ENCODE measurements at regions not wholly inside any gene's neighbourhood (a gene's known extent, or its start where the extent isn't known, plus 50 kb on each side); places are given as distances from the start of the nearest gene placed in this dataset.

GRCh38 chr9:82555431-82556051 lies 507.4 kb downstream of the RASEF start:
- no peak for DNase-seq (ENCODE audit: low spot score)
- no peak for TF ChIP-seq CTCF (IDR thresholded peaks at IDR 0.05; ENCODE audit: extremely low read depth, missing control alignments)

DNA sequence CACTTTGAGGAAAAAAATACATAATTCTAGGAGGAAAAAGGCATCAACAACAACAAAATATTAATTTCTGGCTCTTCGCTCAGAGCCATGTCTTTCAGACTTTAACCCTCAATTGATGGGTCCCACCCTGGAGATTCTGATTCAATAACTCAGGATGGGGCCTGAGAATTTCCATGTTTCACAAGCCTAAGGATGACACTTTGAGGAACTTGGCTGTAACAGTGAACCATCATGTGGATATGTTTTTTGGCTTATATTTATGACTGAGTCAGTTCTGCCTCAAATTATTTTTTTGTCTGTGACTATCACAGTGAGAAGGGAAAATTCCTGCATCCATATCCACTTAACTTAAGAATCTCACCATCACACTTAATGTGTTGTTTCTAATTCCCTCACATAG lies 504.6 kb downstream of the RASEF start:
- no peak for DNase-seq (ENCODE audit: low spot score)
- no peak for TF ChIP-seq CTCF (IDR thresholded peaks at IDR 0.05; ENCODE audit: extremely low read depth, missing control alignments)

- no peak for DNase-seq (ENCODE audit: low spot score)
- TF ChIP-seq CTCF (IDR thresholded peaks at IDR 0.05; ENCODE audit: extremely low read depth, missing control alignments): no peak
These were observed 503.9 kb downstream of the RASEF start for GRCh38 chr9:82558855-82559630.

DNA sequence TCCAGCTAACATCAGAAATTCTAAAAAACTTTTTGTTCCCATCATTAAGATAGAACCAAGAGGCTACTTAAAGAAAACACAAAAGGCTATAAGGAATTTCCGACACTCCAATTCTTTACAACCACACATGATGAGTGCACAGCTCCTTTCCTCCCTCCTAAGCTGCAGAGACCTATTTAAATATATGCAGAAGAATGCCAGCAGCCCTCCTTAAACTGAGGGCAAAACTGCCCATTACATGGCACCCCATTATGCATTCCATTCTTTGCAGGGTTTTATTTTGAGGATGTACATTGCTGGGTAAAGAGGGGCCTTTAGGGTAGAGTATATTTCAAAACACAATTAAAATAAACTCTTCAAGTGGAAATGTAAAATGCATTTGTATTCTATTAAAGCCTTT lies 502.9 kb downstream of the RASEF start:
- TF ChIP-seq CTCF (IDR thresholded peaks at IDR 0.05; ENCODE audit: extremely low read depth, missing control alignments): no peak
- DNase-seq (ENCODE audit: low spot score): no peak

DNA sequence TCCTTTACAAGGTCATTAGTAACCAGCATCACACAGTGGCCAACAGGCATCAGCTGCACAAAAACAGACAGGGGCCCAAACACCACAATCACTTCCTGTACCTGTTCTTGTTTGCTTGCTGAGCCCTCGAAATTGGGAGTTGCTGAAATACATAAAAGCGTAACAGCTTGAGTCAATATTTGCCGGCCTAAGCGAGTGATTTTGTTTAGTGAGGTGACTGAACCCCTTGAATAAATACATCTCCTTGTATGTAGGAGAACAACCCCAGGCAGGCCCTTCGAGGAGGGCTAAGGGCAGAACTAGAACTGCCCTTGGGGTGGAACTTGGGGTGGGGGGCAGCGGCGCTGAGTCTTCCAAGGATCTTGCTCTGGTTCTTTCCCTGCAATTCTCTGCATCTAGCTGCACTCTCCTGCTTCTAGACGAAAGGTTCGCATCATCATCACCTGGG lies 502.5 kb downstream of the RASEF start:
- DNase-seq (ENCODE audit: low spot score): no peak
- no peak for TF ChIP-seq CTCF (IDR thresholded peaks at IDR 0.05; ENCODE audit: extremely low read depth, missing control alignments)

DNA sequence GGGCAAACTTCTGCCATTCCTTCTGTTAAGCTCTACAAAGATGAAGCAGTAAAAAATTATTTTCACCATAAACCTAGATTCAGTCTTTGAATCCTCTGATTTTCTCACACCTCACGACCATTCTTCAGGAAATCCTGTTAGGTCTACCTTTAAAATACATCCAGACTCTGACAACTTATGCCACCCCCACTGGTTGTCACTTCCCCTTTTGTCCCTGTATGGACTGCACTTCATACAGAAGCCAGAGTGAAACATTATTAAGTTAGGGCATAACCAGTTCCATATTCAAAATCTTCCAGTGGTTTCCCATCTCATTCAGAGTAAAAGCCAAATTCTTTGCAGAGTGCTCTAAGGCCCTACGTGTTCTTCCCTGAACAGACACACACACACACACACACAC lies 499.8 kb downstream of the RASEF start:
- TF ChIP-seq CTCF (IDR thresholded peaks at IDR 0.05; ENCODE audit: extremely low read depth, missing control alignments): no peak
- DNase-seq (ENCODE audit: low spot score): no peak

DNA sequence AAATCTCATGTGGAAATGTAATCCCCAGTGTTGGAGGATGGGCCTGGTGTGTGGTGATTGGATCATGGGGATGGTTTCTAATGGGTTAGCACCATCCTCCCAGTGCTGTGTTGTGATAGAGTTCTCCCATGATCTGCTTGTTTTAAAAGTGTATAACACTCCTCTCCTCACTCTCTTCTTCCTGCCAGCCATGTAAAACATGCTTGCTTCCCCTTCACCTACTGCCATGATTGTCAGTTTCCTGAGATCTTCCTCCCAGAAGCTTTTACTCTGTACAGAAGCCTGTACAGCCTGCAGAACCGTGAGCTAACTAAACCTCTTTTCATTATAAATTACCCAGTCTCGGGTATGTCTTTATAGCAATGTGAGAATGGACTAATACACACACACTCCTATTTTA lies 499.1 kb downstream of the RASEF start:
- no peak for TF ChIP-seq CTCF (IDR thresholded peaks at IDR 0.05; ENCODE audit: extremely low read depth, missing control alignments)
- no peak for DNase-seq (ENCODE audit: low spot score)

All from GM20000 (cell line).